A549 (cell line): ENCODE measurements at regions not wholly inside any gene's neighbourhood (a gene's known extent, or its start where the extent isn't known, plus 50 kb on each side); places are given as distances from the start of the nearest gene placed in this dataset.
A peak's percentile ranks its signal among the peaks of the same experiment; 100 is the strongest.

Experiments
- ATAC-seq, 2 experiments: fragments of 200-7000 bp in 1 of 2; fragments of >200 bp in 1 of 2; cut with Nextera tagmentation in 1 of 2; cut with Tn5 transposase in 1 of 2; 3 replicates each; pipeline versions ENCODE4 v1.8.0 to v1.9.1; 2018 to 2020; ENCODE audit warnings: mild to moderate bottlenecking in 1 of 2, moderate library complexity in 1 of 2
- CTCF ChIA-PET: fragments of 300-600 bp; sonication (Branson Sonifier 250); formaldehyde crosslinking; extraction: SDS; loops from one replicate; lab custom pipeline; 2021; ENCODE audit warnings: antibody characterized with exemption, inconsistent platforms; lab: Yijun Ruan, JAX
- POLR2A ChIA-PET: fragments of 350-600 bp; formaldehyde crosslinking; extraction: SDS; loops from one replicate; lab custom pipeline; 2021; ENCODE audit warnings: antibody characterized with exemption, inconsistent platforms; lab: Yijun Ruan, JAX
- DNase-seq, 2 experiments: peaks; one replicate each; pipeline versions ENCODE4 v3.0.0 to v3.0.0-alpha.2; 2011 to 2016; ENCODE audit warnings: low read depth in 1 of 2, low spot score in 1 of 2
- FAIRE-seq: peaks from 2 replicates; lab custom pipeline; 2011; peaks lifted over from hg19 to GRCh38; lab: Jason Lieb, UNC
- H3K27ac ChIP-seq, 2 experiments: fragments of >200 bp; sonication (Bioruptor Twin); formaldehyde crosslinking; 3 replicates each; pipeline ENCODE4 v1.5.1; 2016 to 2017
- H3K4me1 ChIP-seq: fragments of >200 bp; sonication (Bioruptor Twin); formaldehyde crosslinking; 3 replicates; pipeline ENCODE4 v1.6.1; 2016
- H3K4me2 ChIP-seq: fragments of >200 bp; sonication (Bioruptor Twin); formaldehyde crosslinking; 3 replicates; pipeline ENCODE4 v1.6.1; 2016
- H3K4me3 ChIP-seq: fragments of >200 bp; sonication (Bioruptor Twin); formaldehyde crosslinking; 3 replicates; pipeline ENCODE4 v1.5.1; 2016
- H3K9me3 ChIP-seq: fragments of >200 bp; sonication (Bioruptor Twin); formaldehyde crosslinking; 3 replicates; pipeline ENCODE4 v1.6.1; 2016
- BHLHE40 ChIP-seq: IDR thresholded peaks from 2 replicates; pipeline ENCODE4 v1.6.1; 2012; ENCODE audit warnings: low read depth, low read length, inconsistent platforms
- EHF ChIP-seq: fragments of 250-450 bp; sonication (Bioruptor Pico); IDR thresholded peaks from 2 replicates; pipeline ENCODE4 v1.5.0; 2020; ENCODE audit warnings: mild to moderate bottlenecking
- EP300 ChIP-seq, 2 experiments: fragments of >200 bp; sonication (Bioruptor Twin); formaldehyde crosslinking; IDR thresholded peaks; 2 replicates in 1 of 2; 3 replicates in 1 of 2; pipeline ENCODE4 v1.6.1; 2016 to 2017
- ESRRA ChIP-seq: fragments of 150-350 bp; IDR thresholded peaks from 2 replicates; pipeline ENCODE4 v1.6.1; 2014; ENCODE audit warnings: mild to moderate bottlenecking, low read length, borderline replicate concordance
- FOSB ChIP-seq: fragments of 250-450 bp; sonication (Bioruptor Pico); IDR thresholded peaks from 2 replicates; pipeline ENCODE4 v1.5.0; 2020; ENCODE audit warnings: mild to moderate bottlenecking, moderate library complexity
- HOXA7 ChIP-seq: fragments of 250-450 bp; sonication (Bioruptor Pico); IDR thresholded peaks from 2 replicates; pipeline ENCODE4 v1.5.0; 2020; ENCODE audit warnings: mild to moderate bottlenecking, moderate library complexity
- HOXB13 ChIP-seq: fragments of 250-450 bp; sonication (Bioruptor Pico); IDR thresholded peaks from 2 replicates; pipeline ENCODE4 v1.5.0; 2020; ENCODE audit warnings: low read depth, mild to moderate bottlenecking, moderate library complexity
- HOXB5 ChIP-seq: fragments of 250-450 bp; sonication (Bioruptor Pico); IDR thresholded peaks from 2 replicates; pipeline ENCODE4 v1.5.0; 2020; ENCODE audit warnings: mild to moderate bottlenecking, moderate library complexity
- JUN ChIP-seq, 2 experiments: fragments of >200 bp; sonication (Bioruptor Twin); formaldehyde crosslinking; IDR thresholded peaks; 2 replicates in 1 of 2; 3 replicates in 1 of 2; pipeline ENCODE4 v1.6.1; 2016 to 2017
- JUNB ChIP-seq: fragments of >200 bp; sonication (Bioruptor Twin); formaldehyde crosslinking; IDR thresholded peaks from 2 replicates; pipeline ENCODE4 v1.6.1; 2016
- KDM1A ChIP-seq: fragments of 200-600 bp; sonication (generic); IDR thresholded peaks from 2 replicates; pipeline ENCODE4 v1.6.1; 2016; ENCODE audit warnings: low read depth, mild to moderate bottlenecking
- KDM5A ChIP-seq: fragments of 200-600 bp; sonication (generic); IDR thresholded peaks from 2 replicates; pipeline ENCODE4 v1.6.1; 2016; ENCODE audit warnings: antibody characterized with exemption, mild to moderate bottlenecking
- MAZ ChIP-seq: fragments of 150-350 bp; IDR thresholded peaks from 2 replicates; pipeline ENCODE4 v1.6.1; 2014; ENCODE audit warnings: antibody characterized with exemption, low read depth, low read length, borderline replicate concordance
- MYC ChIP-seq: IDR thresholded peaks from 2 replicates; pipeline ENCODE4 v1.6.1; 2012; ENCODE audit warnings: mild to moderate bottlenecking, inconsistent platforms, low read length, improper control_type of control experiment, borderline replicate concordance
- NR3C1 ChIP-seq: fragments of >200 bp; sonication (Bioruptor Twin); formaldehyde crosslinking; IDR thresholded peaks from 3 replicates; pipeline ENCODE4 v1.6.1; 2017
- POLR2AphosphoS2 ChIP-seq: conservative IDR thresholded peaks from 2 replicates; pipeline ENCODE4 v1.6.1; 2012; ENCODE audit warnings: low read length, improper control_type of control experiment, inconsistent platforms
- RARB ChIP-seq: fragments of 250-450 bp; sonication (Bioruptor Pico); IDR thresholded peaks from 2 replicates; pipeline ENCODE4 v1.8.0; 2021; ENCODE audit warnings: mild to moderate bottlenecking, moderate library complexity
- RNF2 ChIP-seq: fragments of 200-600 bp; sonication (generic); IDR thresholded peaks from 2 replicates; pipeline ENCODE4 v1.6.1; 2016; ENCODE audit warnings: low read depth, mild to moderate bottlenecking, antibody characterized with exemption, moderate library complexity, borderline replicate concordance
- SREBF2 ChIP-seq: fragments of 450-650 bp; IDR thresholded peaks from 2 replicates; pipeline ENCODE4 v1.6.1; 2014; ENCODE audit warnings: mild to moderate bottlenecking, moderate library complexity
- ZSCAN20 ChIP-seq: fragments of 250-450 bp; sonication (Bioruptor Pico); IDR thresholded peaks from 2 replicates; pipeline ENCODE4 v1.8.0; 2022; ENCODE audit warnings: mild to moderate bottlenecking, moderate library complexity
- WGBS: methylation state at CpG from one replicate; pipeline ENCODE4 v1.1.6; 2017; ENCODE audit errors: missing lambda C conversion rate; 5-methylcytosine and 5-hydroxymethylcytosine counted together
- TF ChIP-seq, protein P1 (sequence below): fragments of 200-600 bp; sonication (generic); IDR thresholded peaks from 2 replicates; pipeline ENCODE4 v1.6.1; 2016; ENCODE audit warnings: antibody characterized with exemption, mild to moderate bottlenecking, moderate library complexity
- TF ChIP-seq, protein P2 (sequence below): IDR thresholded peaks from 2 replicates; pipeline ENCODE4 v1.6.1; 2012; ENCODE audit warnings: low read depth, borderline replicate concordance
- TF ChIP-seq, protein P3 (sequence below): fragments of 250-450 bp; sonication (Bioruptor Pico); IDR thresholded peaks from 2 replicates; pipeline ENCODE4 v1.5.0; 2021; ENCODE audit warnings: mild to moderate bottlenecking, moderate library complexity, borderline replicate concordance
- TF ChIP-seq, protein P4 (sequence below): fragments of 450-650 bp; IDR thresholded peaks from 2 replicates; pipeline ENCODE4 v1.6.1; 2014; ENCODE audit warnings: antibody characterized with exemption
- TF ChIP-seq, protein P5 (sequence below): fragments of >200 bp; sonication (Bioruptor Twin); formaldehyde crosslinking; IDR thresholded peaks from 2 replicates; pipeline ENCODE4 v1.6.1; 2016
- TF ChIP-seq, protein P6 (sequence below): fragments of 150-350 bp; IDR thresholded peaks from 2 replicates; pipeline ENCODE4 v1.6.1; 2014; ENCODE audit warnings: low read depth, mild to moderate bottlenecking, low read length

DNA sequence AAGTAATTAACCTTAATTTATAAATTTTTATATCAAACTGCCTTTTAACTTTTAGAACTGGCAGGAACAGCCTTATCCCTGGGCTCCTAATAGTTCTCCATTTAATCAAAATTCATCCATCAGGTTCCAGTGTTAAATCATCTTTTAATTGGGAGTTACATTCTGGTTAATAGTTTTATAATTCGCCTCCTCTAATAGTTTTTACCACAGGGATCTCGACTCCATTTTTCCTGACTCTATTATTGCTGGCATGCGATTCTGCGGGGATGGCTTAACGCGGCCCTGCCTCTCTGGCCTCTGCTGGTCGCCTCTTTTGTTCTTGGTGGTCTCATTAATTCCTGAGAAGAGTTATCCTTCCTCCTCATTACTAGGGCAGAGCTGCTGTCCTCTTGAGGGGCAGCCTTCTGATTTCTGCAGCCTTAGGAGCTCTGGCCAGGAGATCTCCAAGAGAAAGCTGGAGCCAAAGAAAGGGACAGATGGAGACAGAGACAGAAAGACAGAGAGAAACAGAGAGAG, 71.1 kb downstream of the MRM1 start:
- TF ChIP-seq SREBF2 = no peak
- TF ChIP-seq RARB = no peak
- TF ChIP-seq MYC = no peak
- no peak for TF ChIP-seq EP300 (IDR thresholded peaks at IDR 0.05)
- no peak for TF ChIP-seq JUN (IDR thresholded peaks at IDR 0.05)
- TF ChIP-seq ZSCAN20 (CRISPR knock-in tag) = no peak
- TF ChIP-seq, protein P1, sequence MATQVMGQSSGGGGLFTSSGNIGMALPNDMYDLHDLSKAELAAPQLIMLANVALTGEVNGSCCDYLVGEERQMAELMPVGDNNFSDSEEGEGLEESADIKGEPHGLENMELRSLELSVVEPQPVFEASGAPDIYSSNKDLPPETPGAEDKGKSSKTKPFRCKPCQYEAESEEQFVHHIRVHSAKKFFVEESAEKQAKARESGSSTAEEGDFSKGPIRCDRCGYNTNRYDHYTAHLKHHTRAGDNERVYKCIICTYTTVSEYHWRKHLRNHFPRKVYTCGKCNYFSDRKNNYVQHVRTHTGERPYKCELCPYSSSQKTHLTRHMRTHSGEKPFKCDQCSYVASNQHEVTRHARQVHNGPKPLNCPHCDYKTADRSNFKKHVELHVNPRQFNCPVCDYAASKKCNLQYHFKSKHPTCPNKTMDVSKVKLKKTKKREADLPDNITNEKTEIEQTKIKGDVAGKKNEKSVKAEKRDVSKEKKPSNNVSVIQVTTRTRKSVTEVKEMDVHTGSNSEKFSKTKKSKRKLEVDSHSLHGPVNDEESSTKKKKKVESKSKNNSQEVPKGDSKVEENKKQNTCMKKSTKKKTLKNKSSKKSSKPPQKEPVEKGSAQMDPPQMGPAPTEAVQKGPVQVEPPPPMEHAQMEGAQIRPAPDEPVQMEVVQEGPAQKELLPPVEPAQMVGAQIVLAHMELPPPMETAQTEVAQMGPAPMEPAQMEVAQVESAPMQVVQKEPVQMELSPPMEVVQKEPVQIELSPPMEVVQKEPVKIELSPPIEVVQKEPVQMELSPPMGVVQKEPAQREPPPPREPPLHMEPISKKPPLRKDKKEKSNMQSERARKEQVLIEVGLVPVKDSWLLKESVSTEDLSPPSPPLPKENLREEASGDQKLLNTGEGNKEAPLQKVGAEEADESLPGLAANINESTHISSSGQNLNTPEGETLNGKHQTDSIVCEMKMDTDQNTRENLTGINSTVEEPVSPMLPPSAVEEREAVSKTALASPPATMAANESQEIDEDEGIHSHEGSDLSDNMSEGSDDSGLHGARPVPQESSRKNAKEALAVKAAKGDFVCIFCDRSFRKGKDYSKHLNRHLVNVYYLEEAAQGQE = no peak
- TF ChIP-seq NR3C1 = no peak
- TF ChIP-seq, protein P2, sequence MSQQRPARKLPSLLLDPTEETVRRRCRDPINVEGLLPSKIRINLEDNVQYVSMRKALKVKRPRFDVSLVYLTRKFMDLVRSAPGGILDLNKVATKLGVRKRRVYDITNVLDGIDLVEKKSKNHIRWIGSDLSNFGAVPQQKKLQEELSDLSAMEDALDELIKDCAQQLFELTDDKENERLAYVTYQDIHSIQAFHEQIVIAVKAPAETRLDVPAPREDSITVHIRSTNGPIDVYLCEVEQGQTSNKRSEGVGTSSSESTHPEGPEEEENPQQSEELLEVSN = no peak
- TF ChIP-seq KDM1A = no peak
- TF ChIP-seq, protein P3, sequence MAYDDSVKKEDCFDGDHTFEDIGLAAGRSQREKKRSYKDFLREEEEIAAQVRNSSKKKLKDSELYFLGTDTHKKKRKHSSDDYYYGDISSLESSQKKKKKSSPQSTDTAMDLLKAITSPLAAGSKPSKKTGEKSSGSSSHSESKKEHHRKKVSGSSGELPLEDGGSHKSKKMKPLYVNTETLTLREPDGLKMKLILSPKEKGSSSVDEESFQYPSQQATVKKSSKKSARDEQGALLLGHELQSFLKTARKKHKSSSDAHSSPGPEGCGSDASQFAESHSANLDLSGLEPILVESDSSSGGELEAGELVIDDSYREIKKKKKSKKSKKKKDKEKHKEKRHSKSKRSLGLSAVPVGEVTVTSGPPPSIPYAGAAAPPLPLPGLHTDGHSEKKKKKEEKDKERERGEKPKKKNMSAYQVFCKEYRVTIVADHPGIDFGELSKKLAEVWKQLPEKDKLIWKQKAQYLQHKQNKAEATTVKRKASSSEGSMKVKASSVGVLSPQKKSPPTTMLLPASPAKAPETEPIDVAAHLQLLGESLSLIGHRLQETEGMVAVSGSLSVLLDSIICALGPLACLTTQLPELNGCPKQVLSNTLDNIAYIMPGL (CRISPR knock-in tag) = no peak
- TF ChIP-seq POLR2AphosphoS2 = no peak
- no peak for TF ChIP-seq KDM5A
- TF ChIP-seq HOXB13 (CRISPR knock-in tag) = no peak
- no peak for TF ChIP-seq HOXB5 (CRISPR knock-in tag)
- TF ChIP-seq, protein P4, sequence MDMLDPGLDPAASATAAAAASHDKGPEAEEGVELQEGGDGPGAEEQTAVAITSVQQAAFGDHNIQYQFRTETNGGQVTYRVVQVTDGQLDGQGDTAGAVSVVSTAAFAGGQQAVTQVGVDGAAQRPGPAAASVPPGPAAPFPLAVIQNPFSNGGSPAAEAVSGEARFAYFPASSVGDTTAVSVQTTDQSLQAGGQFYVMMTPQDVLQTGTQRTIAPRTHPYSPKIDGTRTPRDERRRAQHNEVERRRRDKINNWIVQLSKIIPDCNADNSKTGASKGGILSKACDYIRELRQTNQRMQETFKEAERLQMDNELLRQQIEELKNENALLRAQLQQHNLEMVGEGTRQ = no peak
- TF ChIP-seq, protein P5, sequence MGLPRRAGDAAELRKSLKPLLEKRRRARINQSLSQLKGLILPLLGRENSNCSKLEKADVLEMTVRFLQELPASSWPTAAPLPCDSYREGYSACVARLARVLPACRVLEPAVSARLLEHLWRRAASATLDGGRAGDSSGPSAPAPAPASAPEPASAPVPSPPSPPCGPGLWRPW = no peak
- TF ChIP-seq MAZ = no peak
- no peak for TF ChIP-seq ESRRA

DNA sequence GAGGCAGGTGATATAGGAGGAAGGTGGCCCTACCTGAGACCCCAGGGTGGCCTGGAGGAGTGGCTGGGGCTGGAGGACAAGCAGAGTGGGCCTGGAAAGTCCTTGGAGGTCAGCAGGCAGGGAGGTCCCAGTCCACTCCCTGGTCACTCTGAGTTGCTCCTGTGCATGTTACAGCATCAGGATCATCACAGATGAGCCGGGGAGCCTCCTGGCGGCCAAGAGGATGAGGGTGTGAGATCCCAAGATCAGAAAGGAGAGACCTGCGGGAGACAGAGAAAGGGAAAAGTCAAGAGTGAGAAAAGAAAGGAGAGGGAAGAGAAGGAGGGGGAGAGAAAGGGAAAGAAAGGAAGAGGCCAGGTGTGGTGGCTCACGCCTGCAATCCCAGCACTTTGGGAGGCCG, 71.7 kb downstream of the MRM1 start:
- ChIA-PET POLR2A (no interaction called here), CTCF (interaction anchor here (1.1 to 1.3 kb wide), 2 partner anchors 9 to 47 kb away, joined by 3 read pairs; no protein-coding TSS in a partner anchor)
- Histone ChIP-seq H3K9me3 (no peaks in the 10 kb centered on the region), H3K4me3 (no peak overlapping the region), H3K4me2 (no peak overlapping the region), H3K4me1 (no peaks in the 10 kb centered on the region), H3K27ac (no peak overlapping the region)
- WGBS = 34% methylated on average over 5 of the region's 5 CpGs
- no peak for FAIRE-seq
- ATAC-seq = peak in 1 of 2 experiments; percentile 40; a peak in 1 of 6 replicates
- no peak for DNase-seq
- TF ChIP-seq JUNB (no peak), HOXA7 (no peak), BHLHE40 (no peak), KDM5A (no peak), HOXB13 (CRISPR knock-in tag) (no peak), FOSB (CRISPR knock-in tag) (no peak), EHF (CRISPR knock-in tag) (no peak), RNF2 (no peak)
- TF ChIP-seq, protein P1 = no peak
- TF ChIP-seq, protein P6, sequence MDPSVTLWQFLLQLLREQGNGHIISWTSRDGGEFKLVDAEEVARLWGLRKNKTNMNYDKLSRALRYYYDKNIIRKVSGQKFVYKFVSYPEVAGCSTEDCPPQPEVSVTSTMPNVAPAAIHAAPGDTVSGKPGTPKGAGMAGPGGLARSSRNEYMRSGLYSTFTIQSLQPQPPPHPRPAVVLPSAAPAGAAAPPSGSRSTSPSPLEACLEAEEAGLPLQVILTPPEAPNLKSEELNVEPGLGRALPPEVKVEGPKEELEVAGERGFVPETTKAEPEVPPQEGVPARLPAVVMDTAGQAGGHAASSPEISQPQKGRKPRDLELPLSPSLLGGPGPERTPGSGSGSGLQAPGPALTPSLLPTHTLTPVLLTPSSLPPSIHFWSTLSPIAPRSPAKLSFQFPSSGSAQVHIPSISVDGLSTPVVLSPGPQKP = no peak

More for the DNA sequence above, 71.1 kb downstream of the MRM1 start:
- no peak overlapping the region for H3K27ac ChIP-seq
- no peaks in the 10 kb centered on the region for H3K9me3 ChIP-seq
- no peak for ATAC-seq
- CTCF ChIA-PET = interaction anchor here (1.1 kb wide), 1 partner anchor 10 kb away, joined by 3 read pairs; no protein-coding TSS in a partner anchor
- no peak overlapping the region for H3K4me3 ChIP-seq
- 67% methylated on average over 7 of the region's 7 CpGs for WGBS
- no peak for DNase-seq
- no peak for FAIRE-seq
- POLR2A ChIA-PET = no interaction called here
- no peaks in the 10 kb centered on the region for H3K4me1 ChIP-seq
- H3K4me2 ChIP-seq = no peak overlapping the region
